Lower leg skin (tissue), 3 donors: ENCODE measurements at regions not wholly inside any gene's neighbourhood (a gene's known extent, or its start where the extent isn't known, plus 50 kb on each side); places are given as distances from the start of the nearest gene placed in this dataset.

ENCODE experiments used
- POLR2A ChIP-seq, 2 donors: fragments of 450-650 bp; IDR thresholded peaks; one replicate each; pipeline ENCODE4 v1.6.1; 2016 to 2017; ENCODE audit warnings: antibody characterized with exemption in 2 of 2, mild to moderate bottlenecking in 1 of 2, moderate library complexity in 1 of 2
- TF ChIP-seq, protein P1 (sequence below), 3 donors: fragments of 450-650 bp; IDR thresholded peaks; one replicate each; pipeline ENCODE4 v1.5.1; 2016; ENCODE audit warnings: antibody characterized with exemption in 3 of 3, mild to moderate bottlenecking in 3 of 3, moderate library complexity in 2 of 3

DNA sequence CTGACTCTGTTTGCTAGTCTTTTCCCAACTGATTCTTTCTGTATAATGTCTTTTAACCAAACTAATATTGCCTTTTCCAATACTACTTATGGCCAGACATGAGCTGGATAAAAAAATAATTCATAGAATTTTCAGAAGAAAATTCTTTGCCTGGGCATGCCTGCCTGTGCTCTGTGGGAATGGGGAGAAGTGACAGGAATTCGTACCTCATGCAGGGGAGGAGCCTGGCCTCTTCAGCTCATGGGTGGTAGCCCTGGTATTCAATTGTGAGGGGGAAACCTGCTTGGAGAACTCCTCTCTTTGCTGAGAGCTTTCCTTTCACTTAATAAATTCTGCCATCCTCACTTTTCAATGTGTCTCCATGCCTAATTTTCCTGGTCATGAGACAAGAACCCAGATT is 928.8 kb downstream of the FAM181B start:
- TF ChIP-seq, protein P1, sequence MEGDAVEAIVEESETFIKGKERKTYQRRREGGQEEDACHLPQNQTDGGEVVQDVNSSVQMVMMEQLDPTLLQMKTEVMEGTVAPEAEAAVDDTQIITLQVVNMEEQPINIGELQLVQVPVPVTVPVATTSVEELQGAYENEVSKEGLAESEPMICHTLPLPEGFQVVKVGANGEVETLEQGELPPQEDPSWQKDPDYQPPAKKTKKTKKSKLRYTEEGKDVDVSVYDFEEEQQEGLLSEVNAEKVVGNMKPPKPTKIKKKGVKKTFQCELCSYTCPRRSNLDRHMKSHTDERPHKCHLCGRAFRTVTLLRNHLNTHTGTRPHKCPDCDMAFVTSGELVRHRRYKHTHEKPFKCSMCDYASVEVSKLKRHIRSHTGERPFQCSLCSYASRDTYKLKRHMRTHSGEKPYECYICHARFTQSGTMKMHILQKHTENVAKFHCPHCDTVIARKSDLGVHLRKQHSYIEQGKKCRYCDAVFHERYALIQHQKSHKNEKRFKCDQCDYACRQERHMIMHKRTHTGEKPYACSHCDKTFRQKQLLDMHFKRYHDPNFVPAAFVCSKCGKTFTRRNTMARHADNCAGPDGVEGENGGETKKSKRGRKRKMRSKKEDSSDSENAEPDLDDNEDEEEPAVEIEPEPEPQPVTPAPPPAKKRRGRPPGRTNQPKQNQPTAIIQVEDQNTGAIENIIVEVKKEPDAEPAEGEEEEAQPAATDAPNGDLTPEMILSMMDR (IDR thresholded peaks at IDR 0.05), result no peak
- TF ChIP-seq POLR2A (IDR thresholded peaks at IDR 0.05), result no peak
